ENCODE measurements at regions not wholly inside any gene's neighbourhood (a gene's known extent, or its start where the extent isn't known, plus 50 kb on each side); places are given as distances from the start of the nearest gene placed in this dataset.
"Not testable (repeated sequence)": the region's sequence is repeated elsewhere in the genome, so short reads cannot be mapped to it uniquely, and the experiment has no call there.

DNA sequence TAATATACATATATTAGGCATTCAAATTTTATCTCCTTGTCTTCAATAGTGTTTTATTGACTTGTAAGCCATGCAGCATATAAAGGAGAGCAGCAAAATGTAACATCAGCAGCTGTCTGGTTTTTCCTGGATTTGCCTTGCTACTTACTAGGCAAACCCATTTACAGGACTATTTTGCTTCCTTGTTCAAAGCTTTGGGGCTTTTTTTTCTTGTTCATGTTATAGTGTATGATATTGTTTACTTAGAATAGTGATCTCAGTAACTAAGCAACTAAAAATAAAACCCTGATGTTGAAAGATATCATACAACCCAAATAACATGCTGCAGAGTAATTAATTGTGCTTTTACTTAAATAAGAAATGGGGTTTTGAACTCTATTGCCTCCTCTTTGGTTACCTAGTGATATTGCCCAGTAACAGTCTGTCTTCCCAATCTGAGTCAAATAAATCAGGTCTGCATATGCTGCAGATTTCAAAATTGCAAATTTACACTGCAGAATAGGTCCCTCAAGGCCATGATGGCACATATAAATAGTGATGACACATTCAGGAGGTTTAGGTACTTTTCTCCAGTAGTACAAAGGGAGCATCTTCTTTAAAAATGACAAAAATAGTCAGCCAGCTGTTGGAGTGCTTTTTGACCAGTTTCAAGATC lies 578.1 kb upstream of the NECTIN3 start:
- DNase-seq, result no peak

DNA sequence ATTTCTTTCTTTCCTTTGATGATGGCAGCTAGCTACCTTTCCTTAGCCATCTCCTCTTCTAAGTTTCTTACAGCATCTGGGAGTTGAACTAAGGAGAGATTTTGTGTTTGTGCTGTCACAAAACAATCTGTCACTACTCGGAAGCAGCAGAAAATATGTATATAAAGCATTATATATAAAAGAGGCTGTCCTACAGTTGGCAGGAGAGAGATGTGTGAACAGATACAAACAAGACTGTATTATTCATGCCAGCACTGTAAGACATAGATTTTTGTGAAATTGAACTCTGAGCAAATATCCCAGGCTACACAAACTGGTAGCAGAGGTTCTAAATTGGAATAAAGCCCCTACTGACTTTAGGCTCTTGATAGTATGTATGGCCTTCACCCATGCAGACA lies 577.5 kb upstream of the NECTIN3 start:
- no peak for DNase-seq

DNA sequence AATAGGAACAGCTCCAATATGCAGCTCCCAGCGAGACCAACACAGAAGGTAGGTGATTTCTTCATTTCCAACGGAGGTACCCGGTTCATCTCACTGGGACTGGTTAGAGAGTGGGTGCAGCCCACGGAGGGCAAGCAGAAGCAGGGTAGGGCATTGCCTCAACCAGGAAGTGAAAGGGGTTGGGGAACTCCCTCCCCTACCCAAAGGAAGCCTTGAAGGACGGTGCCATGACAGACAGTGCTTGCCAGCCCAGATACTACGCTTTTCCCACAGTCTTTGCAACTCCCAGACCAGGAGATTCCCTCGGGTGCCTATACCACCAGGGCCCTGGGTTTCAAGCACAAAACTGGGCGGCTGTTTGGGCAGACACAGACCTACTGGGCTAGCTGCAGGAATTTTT lies 576.9 kb upstream of the NECTIN3 start:
- no peak for DNase-seq

DNA sequence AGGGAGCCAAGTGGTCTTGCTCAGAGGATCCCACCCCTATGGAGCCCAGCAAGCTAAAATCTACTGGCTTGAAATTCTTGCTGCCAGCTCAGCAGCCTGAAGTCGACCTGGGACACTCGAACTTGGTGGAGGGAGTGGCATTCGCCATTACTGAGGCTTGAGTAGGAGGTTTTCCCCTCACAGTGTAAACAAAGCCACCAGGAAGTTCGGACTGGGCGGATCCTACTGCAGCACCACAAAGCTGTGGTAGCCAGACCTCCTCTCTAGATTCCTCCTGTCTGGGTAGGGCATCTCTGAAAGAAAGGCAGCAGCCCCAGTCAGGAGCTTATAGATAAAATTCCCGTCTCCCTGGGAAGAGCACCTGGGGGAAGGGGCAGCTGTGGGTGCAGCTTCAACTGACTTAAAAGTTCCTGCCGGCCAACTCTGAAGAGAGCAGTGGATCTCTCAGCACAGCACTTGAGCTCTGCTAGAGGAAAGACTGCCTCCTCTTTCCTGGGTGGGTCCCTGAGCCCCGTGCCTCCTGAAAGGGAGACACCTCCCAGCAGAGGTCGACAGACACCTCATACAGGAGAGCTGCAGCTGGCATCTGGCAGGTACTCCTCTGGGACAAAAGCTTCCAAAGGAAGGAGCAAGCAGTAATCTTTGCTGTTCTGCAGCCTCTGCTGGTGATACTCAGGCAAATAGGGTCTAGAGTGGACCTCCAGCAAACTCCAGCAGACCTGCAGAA lies 576.3 kb upstream of the NECTIN3 start:
- DNase-seq, result no peak

DNA sequence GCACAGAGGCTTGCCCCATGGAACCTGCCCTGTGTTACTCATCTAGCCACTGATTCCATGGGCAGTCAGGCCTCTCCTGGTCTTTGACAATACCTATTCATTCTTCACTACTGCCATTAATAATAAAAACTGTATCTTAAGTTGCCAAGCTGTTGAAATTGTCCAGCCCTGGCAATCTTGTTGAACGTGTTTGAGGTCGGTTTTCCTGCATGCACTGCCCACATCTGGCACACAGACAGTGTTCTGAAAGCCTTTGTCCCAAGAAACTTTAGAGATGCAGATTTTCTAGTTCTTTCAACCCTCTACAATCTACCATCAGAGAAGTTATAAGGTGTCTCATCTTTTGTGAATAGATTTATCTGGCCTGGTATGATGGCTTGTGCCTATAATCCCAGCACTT lies 567.2 kb upstream of the NECTIN3 start:
- no peak for DNase-seq

DNA sequence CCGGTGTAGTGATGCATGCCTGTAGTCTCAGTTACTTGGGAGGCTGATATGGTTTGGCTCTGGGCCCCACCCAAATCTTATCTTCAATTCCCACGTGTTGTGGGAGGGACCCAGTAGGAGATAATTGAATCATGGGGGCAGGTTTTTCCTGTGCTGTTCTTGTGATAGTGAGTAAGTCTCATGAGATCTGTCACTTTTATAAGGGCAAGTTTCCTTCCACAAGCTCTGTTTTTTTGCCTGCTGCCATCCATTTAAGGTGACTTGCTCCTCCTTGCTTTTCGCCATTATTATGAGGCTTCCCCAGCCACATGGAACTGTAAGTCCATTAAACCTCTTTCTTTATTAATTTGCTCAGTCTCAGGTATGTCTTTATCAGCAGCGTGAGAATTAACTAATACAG lies 566.7 kb upstream of the NECTIN3 start:
- DNase-seq, result no peak

DNA sequence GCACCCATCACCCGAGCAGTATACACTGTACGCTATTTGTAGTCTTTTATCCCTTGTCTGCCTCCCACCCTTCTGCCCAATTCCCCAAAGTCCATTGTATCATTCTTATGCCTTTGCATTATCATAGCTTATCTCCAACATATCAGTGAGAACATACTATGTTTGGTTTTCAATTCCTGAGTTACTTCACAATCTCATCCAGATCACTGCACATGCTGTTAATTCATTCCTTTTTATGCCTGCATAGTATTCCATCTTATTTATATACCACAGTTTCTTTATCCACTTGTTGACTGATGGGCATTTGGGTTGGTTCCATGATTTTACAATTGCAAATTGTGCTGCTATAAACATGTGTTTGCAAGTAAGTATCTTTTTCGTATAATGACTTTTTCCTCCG lies 564.7 kb upstream of the NECTIN3 start:
- DNase-seq, result no peak

DNA sequence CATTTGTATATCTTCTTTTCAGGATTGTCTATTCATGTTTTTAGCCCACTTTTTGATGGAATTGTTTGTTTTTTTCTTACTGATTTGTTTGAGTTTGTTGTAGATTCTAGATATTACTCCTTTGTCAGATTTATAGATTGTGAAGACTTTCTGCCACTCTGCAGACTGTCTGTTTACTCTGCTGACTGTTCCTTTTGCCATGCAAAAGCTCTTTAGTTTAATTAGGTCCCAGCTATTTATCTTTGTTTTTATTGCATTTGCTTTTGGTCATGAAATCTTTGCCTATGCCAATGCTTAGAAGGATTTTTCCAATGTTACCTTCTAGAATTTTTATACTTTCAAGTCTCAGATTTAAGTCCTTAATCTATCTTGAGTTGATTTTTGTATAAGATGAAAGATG lies 564.0 kb upstream of the NECTIN3 start:
- DNase-seq, result not testable (repeated sequence)

DNA sequence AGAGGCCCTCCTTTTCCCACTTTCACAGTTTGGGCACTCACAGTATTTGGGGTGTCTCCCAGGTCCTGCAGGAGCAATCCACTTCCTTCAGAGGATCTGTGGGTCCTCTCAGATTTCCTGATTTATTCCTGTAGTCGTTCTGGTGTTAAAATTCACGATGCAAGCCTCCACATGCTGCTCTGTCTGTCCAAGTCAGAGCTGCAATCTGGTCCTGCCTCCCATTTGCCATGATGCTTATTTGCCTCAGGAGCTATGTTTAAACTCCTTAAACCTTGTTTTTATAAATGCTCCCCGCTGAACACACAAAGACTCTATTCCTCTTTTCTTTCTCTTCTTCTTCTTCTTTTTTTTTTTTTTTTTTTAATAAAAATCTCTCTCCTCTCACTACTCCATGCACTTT lies 558.7 kb upstream of the NECTIN3 start:
- DNase-seq, result no peak

DNA sequence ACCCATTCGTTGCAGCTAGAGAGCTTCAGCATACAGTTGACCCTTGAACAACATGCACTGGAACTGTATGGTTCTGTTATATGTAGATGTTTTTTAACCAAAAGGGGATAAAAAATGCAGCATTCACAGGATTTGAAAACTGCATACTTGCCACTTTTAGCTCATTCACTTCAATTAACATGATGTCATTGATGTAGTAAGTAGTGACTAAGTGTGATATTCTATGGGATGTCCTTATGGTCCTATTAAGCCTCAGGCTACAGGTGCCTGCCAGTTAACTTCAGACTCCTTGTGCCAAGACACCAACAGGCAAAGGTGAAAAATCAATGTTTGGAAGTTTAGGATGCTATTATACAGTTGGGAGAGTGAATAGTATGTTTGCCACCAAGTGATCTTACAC lies 553.6 kb upstream of the NECTIN3 start:
- no peak for DNase-seq

DNA sequence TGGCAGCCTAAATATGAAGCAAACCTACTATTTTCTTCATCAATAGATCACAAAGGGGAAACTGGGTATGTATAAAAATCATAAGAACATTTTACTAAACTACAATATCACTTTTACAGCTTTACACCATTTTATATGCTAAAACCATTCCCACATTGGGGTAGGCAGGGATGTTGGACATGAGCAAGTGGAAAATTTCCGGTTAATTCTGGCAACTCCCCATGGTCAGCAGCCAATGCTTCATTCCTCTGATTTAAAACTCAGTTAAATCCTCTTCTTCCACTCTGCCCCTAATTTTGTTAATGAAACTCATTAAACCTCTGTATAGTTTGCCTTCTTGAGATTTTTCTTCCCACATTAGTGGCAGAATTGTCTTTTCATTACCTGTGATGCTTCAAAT lies 552.5 kb upstream of the NECTIN3 start:
- no peak for DNase-seq

DNA sequence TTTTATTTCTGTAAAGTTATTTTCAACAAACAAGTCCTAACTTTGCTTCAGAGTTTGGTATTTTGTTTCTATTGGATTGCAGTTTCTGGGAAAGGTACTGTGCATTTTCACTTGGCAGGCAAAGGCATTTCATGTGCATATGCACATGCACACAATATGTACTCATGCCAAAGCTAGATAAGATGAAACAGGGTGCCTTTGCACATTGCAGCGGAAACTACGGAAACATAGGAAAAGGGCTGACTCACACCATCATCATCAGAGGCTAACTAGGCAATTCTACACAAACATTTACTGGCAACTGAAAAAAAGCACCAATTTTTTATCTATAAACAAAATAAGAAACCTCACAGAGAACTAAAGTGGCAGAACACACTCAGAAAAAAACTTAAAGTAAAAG lies 550.6 kb upstream of the NECTIN3 start:
- DNase-seq, result no peak

DNA sequence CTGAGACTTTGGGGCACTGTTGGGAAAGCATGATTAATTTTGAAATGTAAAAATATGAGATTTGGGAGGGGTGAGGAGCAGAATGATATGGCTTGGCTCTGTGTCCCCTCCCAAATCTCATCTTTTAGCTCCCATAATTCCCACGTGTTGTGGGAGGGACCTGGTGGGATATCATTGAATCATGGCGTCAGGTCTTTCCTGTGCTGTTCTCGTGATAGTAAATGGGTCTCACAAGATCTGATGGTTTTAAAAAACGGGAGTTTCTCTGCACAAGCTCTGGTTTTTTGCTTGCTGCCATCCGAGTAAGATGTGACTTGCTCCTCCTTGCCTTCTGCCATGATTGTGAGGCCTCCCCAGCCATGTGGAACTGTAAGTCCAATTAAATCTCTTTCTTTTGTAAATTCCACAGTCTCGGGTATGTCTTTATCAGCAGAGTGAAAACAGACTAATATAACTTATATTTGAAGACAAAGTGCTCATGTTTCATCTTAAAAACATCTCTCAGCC lies 546.0 kb upstream of the NECTIN3 start:
- DNase-seq, result not testable (repeated sequence)

DNA sequence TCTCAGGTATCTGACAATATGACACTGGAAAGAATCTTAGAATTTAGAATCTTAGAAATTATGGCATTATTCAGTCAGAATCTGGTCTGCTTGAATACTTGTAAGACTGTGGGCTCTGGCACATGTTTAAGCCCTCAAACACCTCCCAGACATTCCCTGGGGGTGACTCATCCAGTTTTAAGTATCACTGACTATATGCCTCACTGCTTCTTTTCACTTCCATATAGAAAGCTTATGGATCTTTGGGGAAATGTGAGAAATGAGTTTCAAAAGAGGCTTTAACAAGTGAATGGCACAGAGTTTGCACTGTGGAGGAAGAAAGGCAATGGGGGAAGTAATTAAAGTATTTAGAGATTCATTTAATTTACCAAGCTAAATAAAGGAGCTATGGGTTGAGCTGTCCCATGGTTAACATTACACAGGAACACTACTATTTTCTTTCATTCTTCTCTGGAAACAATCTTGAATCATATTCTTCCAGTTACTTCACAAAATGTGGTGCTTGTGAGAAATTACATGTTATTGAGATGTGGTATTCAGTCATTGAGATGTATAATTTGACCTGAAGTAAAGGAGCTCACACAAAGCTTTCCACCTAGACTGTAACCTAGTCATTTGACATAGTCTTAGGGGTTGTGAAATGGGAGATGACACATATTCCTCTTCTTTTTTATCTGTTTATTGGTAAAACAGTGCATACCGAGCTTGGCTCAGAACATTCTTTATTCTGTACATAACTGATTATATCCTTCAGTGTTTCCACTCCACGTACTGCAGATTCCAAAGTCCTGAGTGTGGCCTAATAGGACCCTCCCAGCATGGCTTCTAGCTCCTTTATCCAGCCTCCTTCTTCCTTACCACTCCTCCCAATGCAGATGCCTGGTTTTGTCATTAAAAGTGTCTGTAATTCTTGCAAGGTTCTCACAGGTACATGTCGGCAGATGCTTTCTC lies 544.6 kb upstream of the NECTIN3 start:
- no peak for DNase-seq

DNA sequence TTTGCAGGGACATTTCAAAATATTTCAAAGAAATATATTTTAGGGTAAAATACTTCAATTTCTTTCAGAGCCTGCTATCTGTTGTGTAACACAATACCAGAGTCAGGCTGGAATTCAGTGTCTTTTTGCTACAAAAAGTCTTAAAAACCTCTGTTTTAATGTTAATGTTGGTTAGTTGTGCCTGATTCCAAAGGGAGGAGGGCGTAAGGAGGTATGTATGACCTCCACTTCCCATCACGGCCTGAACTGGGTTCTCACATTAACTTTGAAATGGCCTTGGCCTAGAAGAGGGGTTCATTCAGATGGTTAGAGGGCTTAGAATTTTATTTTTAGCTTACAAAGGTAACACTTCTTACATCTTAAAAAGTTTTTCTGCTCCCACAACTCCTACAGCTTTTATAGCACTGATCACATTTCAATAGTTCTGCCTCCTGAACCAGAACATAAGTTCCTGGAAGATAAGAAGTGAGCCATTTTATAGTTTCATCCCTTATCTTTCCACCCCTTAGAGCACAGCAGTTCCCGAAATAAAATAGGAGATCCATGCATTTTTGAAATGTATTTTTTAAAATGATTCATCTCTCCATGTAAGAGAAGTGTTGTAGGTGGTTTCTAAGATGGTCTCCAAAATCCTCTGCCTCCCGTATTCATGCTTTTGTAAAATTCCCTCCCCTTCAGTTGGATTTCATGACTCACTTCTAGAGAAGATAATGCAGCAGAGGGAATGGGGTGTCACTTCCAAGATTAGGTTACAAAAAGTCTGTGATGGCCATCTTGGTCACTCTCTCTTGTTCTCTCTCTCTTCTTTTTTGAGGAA lies 543.1 kb upstream of the NECTIN3 start:
- DNase-seq, result no peak

DNA sequence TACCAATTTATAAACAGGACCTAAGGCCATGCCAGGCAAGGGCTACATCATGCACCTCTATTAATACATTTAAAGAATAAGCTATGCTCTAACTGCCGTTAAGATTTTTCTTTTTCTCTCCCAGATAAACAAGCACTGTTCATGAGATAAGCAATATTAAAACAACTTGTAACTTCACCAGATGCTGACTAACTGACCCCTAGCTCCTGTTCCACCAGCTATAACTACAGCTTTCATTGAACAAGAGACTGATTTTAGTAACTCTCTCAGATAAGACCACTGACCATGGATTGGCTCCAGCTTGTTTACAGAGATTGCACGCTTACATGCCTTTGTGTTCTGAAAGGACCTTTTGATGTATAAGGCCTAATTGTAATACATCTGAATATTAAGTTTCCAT lies 540.7 kb upstream of the NECTIN3 start:
- no peak for DNase-seq

DNA sequence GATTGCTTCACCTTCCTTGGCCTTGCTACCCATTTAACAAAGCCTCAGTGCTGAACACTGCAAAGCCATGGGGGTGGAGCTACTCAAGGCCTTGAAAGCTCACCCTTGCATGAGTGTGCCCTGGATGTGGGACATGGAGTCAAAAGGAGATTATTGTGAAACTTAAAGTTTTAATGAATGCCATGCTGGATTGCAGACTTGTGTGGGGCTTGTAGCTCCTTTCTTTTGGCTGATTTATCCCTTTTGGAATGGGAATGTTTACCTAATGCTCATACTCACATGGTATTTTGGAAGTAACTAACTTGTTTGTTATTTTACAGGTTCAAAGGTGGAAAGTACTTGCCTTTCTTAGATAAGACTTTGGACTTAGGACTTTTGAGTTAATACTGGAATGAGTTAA lies 538.5 kb upstream of the NECTIN3 start:
- DNase-seq, result no peak

DNA sequence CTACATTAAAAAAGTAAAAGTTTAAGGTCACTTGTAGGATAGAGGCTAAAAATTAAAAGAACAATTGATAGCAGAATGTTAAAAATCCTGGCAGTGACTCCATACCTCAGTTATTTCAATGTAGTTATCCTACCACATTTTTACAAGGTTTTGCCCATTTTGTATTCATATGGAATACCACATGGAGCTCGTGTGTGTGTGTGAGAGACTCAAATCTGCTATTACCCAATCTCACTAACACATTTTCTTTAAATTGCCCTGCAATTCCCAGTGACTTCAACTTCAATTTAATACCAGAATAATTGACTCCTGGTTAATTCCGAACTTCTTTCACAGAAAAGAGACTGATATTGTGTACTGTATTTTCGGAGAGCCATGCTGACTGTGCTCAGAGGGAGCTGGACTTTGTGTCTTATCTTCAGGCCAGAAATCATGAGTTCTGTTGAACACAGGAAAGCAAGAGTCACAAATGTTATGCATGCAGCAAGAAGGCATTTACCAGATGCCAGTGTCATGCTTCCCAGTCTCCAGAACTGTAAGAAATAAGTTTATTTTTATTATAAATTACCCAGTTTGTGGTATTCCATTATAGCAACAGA lies 529.0 kb upstream of the NECTIN3 start:
- no peak for DNase-seq

DNA sequence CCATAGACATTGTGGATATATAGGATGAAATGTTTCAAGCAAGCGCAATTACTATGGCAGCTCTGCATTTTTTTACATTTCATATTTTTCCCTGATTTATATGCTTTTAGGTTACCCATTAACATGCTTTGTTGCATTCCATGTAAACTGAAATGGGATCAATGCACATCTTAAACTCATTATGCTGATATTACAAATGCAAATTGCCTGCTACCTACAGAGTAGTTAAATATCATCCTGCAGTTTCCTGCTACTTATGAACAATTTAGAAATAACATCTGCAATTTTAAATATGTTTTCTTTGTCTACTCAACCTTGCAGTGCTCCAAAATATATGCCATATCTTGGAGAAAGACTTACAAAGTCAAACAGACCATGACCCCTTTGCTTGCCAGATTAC lies 526.9 kb upstream of the NECTIN3 start:
- no peak for DNase-seq

DNA sequence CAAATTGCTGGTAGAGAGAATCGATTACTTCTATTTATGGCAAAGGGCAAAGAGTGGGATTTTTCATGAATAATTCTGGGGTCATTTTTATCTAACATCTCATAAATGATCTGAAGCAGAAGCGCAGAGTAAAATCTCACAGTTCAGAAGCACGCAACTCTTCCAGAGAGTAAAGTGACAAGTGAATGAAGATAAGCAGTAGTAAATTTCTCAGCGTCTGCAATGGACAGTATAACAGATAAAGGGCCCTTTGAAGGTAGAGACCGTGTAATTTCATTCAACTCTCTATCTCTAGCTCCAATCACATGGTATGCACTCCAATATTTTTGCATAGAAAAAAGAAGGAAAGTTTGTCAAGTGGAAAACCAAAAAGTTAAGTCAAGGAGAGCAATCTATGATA lies 521.1 kb upstream of the NECTIN3 start:
- DNase-seq, result no peak

DNA sequence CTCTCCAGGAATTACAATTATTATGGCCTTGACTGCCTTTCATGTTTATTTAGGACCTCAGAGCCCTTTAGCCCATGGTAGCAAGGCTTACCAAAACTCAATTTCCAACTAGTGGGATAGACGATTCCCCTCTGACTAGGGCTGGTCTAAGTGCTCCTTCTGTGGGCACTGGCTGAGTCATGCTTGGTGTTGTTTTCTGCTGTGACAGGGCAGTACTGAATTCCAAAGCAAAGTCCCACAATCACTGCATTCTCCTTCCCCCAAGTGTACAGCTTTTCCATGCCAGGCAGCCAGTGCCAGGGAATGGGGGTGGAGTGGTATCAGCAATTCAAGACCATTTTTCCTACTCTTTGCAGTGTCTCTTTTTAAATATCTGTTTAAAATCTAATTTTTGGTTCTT lies 509.0 kb upstream of the NECTIN3 start:
- DNase-seq, result no peak

DNA sequence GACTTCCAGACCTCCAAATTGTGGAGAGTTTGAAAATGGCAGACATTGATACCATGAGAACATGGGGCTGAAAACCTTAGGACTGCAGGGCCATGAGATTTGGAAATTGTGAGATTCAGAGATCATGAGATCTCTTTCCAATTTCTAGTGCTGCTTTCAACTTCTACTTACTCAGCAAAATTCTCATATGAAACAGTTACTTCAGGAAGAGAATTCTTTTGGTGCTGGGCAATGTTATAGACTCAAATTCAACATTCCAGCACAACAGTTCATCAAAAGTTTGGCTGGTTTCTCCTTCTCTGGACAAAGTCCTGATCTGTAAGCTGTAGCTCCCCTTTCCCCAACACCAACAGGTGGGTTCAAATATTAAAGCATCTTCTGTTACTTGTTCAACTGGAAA lies 506.9 kb upstream of the NECTIN3 start:
- no peak for DNase-seq
